ENCODE measurements at regions not wholly inside any gene's neighbourhood (a gene's known extent, or its start where the extent isn't known, plus 50 kb on each side); places are given as distances from the start of the nearest gene placed in this dataset.

DNA sequence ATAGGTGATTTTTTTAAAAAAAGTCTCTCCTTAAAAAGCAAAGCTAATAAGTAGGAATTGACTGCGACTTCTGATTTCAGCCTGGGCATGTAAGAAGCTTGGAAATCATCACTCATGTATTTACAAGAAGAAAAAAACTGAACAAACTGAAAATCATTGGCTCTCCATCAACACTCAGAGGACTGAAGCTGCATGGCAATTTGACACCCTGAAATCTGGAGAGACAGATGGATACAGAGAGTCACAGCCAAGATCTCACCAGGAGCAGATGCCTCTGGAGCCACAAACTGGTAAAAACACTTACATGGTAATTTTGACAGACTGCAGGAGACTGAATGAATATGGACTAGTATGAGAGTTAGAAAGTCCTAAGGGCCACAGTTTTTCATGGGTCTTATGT is 191.2 kb upstream of the TCF21 start:
- TF ChIP-seq NR2F6 (IDR thresholded peaks at IDR 0.05) (no peak), NR2F6 (CRISPR knock-in tag; IDR thresholded peaks at IDR 0.05) (no peak), ZGPAT (CRISPR knock-in tag; IDR thresholded peaks at IDR 0.05) (no peak), DNMT1 (CRISPR knock-in tag; IDR thresholded peaks at IDR 0.05) (no peak), POLR2AphosphoS5 (IDR thresholded peaks at IDR 0.05; ENCODE audit: low read depth, low read length) (no peak), ZNF83 (CRISPR knock-in tag; IDR thresholded peaks at IDR 0.05; ENCODE audit: borderline replicate concordance) (no peak), PRPF4 (IDR thresholded peaks at IDR 0.05; ENCODE audit: low read depth, low read length, poor library complexity, severe bottlenecking) (no peak), ZNF274 (CRISPR knock-in tag; IDR thresholded peaks at IDR 0.05) (no peak)
- TF ChIP-seq, protein P1, sequence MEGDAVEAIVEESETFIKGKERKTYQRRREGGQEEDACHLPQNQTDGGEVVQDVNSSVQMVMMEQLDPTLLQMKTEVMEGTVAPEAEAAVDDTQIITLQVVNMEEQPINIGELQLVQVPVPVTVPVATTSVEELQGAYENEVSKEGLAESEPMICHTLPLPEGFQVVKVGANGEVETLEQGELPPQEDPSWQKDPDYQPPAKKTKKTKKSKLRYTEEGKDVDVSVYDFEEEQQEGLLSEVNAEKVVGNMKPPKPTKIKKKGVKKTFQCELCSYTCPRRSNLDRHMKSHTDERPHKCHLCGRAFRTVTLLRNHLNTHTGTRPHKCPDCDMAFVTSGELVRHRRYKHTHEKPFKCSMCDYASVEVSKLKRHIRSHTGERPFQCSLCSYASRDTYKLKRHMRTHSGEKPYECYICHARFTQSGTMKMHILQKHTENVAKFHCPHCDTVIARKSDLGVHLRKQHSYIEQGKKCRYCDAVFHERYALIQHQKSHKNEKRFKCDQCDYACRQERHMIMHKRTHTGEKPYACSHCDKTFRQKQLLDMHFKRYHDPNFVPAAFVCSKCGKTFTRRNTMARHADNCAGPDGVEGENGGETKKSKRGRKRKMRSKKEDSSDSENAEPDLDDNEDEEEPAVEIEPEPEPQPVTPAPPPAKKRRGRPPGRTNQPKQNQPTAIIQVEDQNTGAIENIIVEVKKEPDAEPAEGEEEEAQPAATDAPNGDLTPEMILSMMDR (CRISPR knock-in tag; IDR thresholded peaks at IDR 0.05), result no peak
